IMR-90 (cell line): ENCODE measurements at regions not wholly inside any gene's neighbourhood (a gene's known extent, or its start where the extent isn't known, plus 50 kb on each side); places are given as distances from the start of the nearest gene placed in this dataset.

Experiments
- ATAC-seq: fragments of 200-7000 bp; cut with Tn5 transposase; 2 replicates; pipeline ENCODE4 v1.9.1; 2020; ENCODE audit warnings: low read depth, mild to moderate bottlenecking, moderate library complexity
- BruUV-seq: library from RNA; stranded (reverse); fragments of 400-500 nt; replicated peaks from 2 replicates; lab custom pipeline; 2021; lab: Mats Ljungman, UMichigan
- CTCF ChIA-PET: fragments of 300-600 bp; formaldehyde crosslinking; extraction: SDS; loops from one replicate; lab custom pipeline; 2021; ENCODE audit warnings: antibody characterized with exemption; lab: Yijun Ruan, JAX
- POLR2A ChIA-PET: fragments of 300-600 bp; sonication (Branson Sonifier 250); formaldehyde crosslinking; loops from one replicate; lab custom pipeline; 2022; ENCODE audit warnings: antibody characterized with exemption; ENCODE audit not compliant: unreplicated experiment; lab: Charles Lee
- DNase-seq: peaks from one replicate; pipeline ENCODE4 v3.0.0; 2013
- H2AFZ ChIP-seq: replicated peaks from 2 replicates; pipeline ENCODE3; 2013; ENCODE audit warnings: low read length, mild to moderate bottlenecking; ENCODE audit not compliant: poor library complexity
- H2AK5ac ChIP-seq: 2 replicates; pipeline ENCODE4 v1.6.1; 2013; ENCODE audit warnings: low read depth, low read length, inconsistent platforms
- H2AK9ac ChIP-seq: replicated peaks from 2 replicates; pipeline ENCODE3; 2013; ENCODE audit warnings: mild to moderate bottlenecking, low read depth, low read length, moderate library complexity; ENCODE audit not compliant: poor library complexity
- H2BK120ac ChIP-seq: 2 replicates; pipeline ENCODE4 v1.6.1; 2013; ENCODE audit warnings: low read depth, low read length, inconsistent platforms
- H2BK15ac ChIP-seq: 3 replicates; pipeline ENCODE4 v1.6.1; 2013; ENCODE audit warnings: low read depth, low read length, inconsistent platforms
- H2BK20ac ChIP-seq: 2 replicates; pipeline ENCODE4 v1.6.1; 2013; ENCODE audit warnings: low read depth, mild to moderate bottlenecking, inconsistent platforms, low read length, moderate library complexity
- H2BK5ac ChIP-seq: 2 replicates; pipeline ENCODE4 v1.6.1; 2013; ENCODE audit warnings: mild to moderate bottlenecking, low read depth, low read length, inconsistent platforms; ENCODE audit not compliant: poor library complexity, severe bottlenecking
- H3K14ac ChIP-seq: replicated peaks from 2 replicates; pipeline ENCODE4 v1.6.1; 2013; ENCODE audit warnings: low read depth, low read length, inconsistent platforms
- H3K18ac ChIP-seq: 2 replicates; pipeline ENCODE4 v1.6.1; 2013; ENCODE audit warnings: low read depth, low read length, control low read depth
- H3K23ac ChIP-seq: 2 replicates; pipeline ENCODE4 v1.6.1; 2013; ENCODE audit warnings: low read depth, low read length, inconsistent platforms
- H3K27ac ChIP-seq: 2 replicates; pipeline ENCODE4 v1.5.1; 2013; ENCODE audit warnings: mild to moderate bottlenecking, control low read depth, low read length; ENCODE audit not compliant: insufficient read depth
- H3K27me3 ChIP-seq: 2 replicates; pipeline ENCODE4 v1.6.1; 2013; ENCODE audit warnings: low read length; ENCODE audit not compliant: control insufficient read depth, insufficient read depth
- H3K36me3 ChIP-seq: 2 replicates; pipeline ENCODE4 v1.6.1; 2013; ENCODE audit warnings: low read length, mixed read lengths; ENCODE audit not compliant: control insufficient read depth, insufficient read depth
- H3K4ac ChIP-seq: 2 replicates; pipeline ENCODE4 v1.6.1; 2013; ENCODE audit warnings: low read depth, low read length, inconsistent platforms
- H3K4me1 ChIP-seq: 2 replicates; pipeline ENCODE4 v1.6.1; 2013; ENCODE audit warnings: low read length, mixed read lengths; ENCODE audit not compliant: control insufficient read depth, insufficient read depth
- H3K4me2 ChIP-seq: 2 replicates; pipeline ENCODE4 v1.6.1; 2013; ENCODE audit warnings: low read depth, mild to moderate bottlenecking, control low read depth, low read length, moderate library complexity
- H3K4me3 ChIP-seq: 2 replicates; pipeline ENCODE4 v1.5.1; 2013; ENCODE audit warnings: low read depth, mild to moderate bottlenecking, control low read depth, low read length, moderate library complexity; ENCODE audit not compliant: insufficient read depth
- H3K56ac ChIP-seq: 2 replicates; pipeline ENCODE4 v1.6.1; 2013; ENCODE audit warnings: low read length, inconsistent platforms; ENCODE audit not compliant: insufficient read depth; ENCODE audit errors: extremely low read depth
- H3K79me1 ChIP-seq, 2 experiments: 2 replicates each; pipeline ENCODE4 v1.6.1; 2013; ENCODE audit warnings: low read length in 2 of 2, inconsistent platforms in 1 of 2, low read depth in 1 of 2
- H3K9ac ChIP-seq: 2 replicates; pipeline ENCODE4 v1.6.1; 2013; ENCODE audit warnings: low read depth, low read length, control low read depth
- H3K9me1 ChIP-seq: 2 replicates; pipeline ENCODE4 v1.6.1; 2013; ENCODE audit warnings: low read length, inconsistent platforms; ENCODE audit not compliant: insufficient read depth
- H3K9me3 ChIP-seq: 2 replicates; pipeline ENCODE4 v1.6.1; 2013; ENCODE audit warnings: low read length; ENCODE audit not compliant: control insufficient read depth, insufficient read depth
- H4K20me1 ChIP-seq: 2 replicates; pipeline ENCODE4 v1.6.1; 2013; ENCODE audit warnings: low read length, inconsistent platforms; ENCODE audit not compliant: insufficient read depth
- H4K5ac ChIP-seq: 2 replicates; pipeline ENCODE4 v1.6.1; 2013; ENCODE audit warnings: mild to moderate bottlenecking, low read depth, low read length, control low read depth
- H4K8ac ChIP-seq, 2 experiments: 2 replicates each; pipeline ENCODE4 v1.6.1; 2013; ENCODE audit warnings: low read depth in 2 of 2, low read length in 2 of 2, control low read depth in 1 of 2, inconsistent platforms in 1 of 2
- H4K91ac ChIP-seq: 2 replicates; pipeline ENCODE4 v1.6.1; 2013; ENCODE audit warnings: low read depth, low read length, inconsistent platforms; ENCODE audit not compliant: insufficient read depth
- CHD1 ChIP-seq: IDR thresholded peaks from 2 replicates; pipeline ENCODE4 v1.6.1; 2012; ENCODE audit warnings: low read depth, low read length, improper control_type of control experiment
- FOS ChIP-seq: fragments of 150-350 bp; IDR thresholded peaks from 2 replicates; pipeline ENCODE4 v1.6.1; 2016; ENCODE audit warnings: low read depth, low read length
- MAFK ChIP-seq: IDR thresholded peaks from 2 replicates; pipeline ENCODE4 v1.6.1; 2012; ENCODE audit warnings: low read depth, low read length, improper control_type of control experiment
- MXI1 ChIP-seq: IDR thresholded peaks from 2 replicates; pipeline ENCODE4 v1.6.1; 2012; ENCODE audit warnings: low read depth, mild to moderate bottlenecking, low read length, moderate library complexity, borderline replicate concordance
- NFE2L2 ChIP-seq: fragments of 150-350 bp; IDR thresholded peaks from 2 replicates; pipeline ENCODE4 v1.6.1; 2016; ENCODE audit warnings: low read depth, mild to moderate bottlenecking, low read length
- RAD21 ChIP-seq: IDR thresholded peaks from 2 replicates; pipeline ENCODE4 v1.6.1; 2012; ENCODE audit warnings: low read length, improper control_type of control experiment
- RCOR1 ChIP-seq: IDR thresholded peaks from 2 replicates; pipeline ENCODE4 v1.6.1; 2012; ENCODE audit warnings: mild to moderate bottlenecking, low read length, improper control_type of control experiment; ENCODE audit not compliant: insufficient replicate concordance
- RFX5 ChIP-seq: IDR thresholded peaks from 2 replicates; pipeline ENCODE4 v1.8.0; 2012; ENCODE audit warnings: low read depth, mild to moderate bottlenecking, low read length, moderate library complexity
- SMC3 ChIP-seq: fragments of 150-350 bp; IDR thresholded peaks from 2 replicates; pipeline ENCODE4 v1.6.1; 2016; ENCODE audit warnings: low read depth, mild to moderate bottlenecking, antibody characterized with exemption, low read length, moderate library complexity
- WGBS, 2 experiments: methylation state at CpG; one replicate each; pipeline versions ENCODE4 v1.1.5 to v1.1.7; 2013; ENCODE audit warnings: missing lambda C conversion rate in 2 of 2; ENCODE audit not compliant: insufficient read length in 1 of 2; ENCODE audit errors: extremely low coverage in 2 of 2; 5-methylcytosine and 5-hydroxymethylcytosine counted together
- dilution Hi-C: fragments of 300-500 bp; cut with HindIII; formaldehyde crosslinking; loops from one replicate; pipeline ENCODE4 v1.14.3; 2018; ENCODE audit warnings: low sequenced_read_pairs; ENCODE audit not compliant: unreplicated experiment
- in situ Hi-C: fragments of 300-500 bp; cut with MboI; formaldehyde crosslinking; loops from 3 replicates; pipeline ENCODE4 v1.14.3; 2019; ENCODE audit warnings: low sequenced_read_pairs, inconsistent platforms, mixed read lengths
- intact Hi-C: fragments of 100-400 bp; cut with micrococcal nuclease; formaldehyde crosslinking; loops from 2 replicates; pipeline ENCODE4 v1.10.0; 2022
- TF ChIP-seq, protein P1 (sequence below): conservative IDR thresholded peaks from 2 replicates; pipeline ENCODE4 v1.5.1; 2012; ENCODE audit warnings: mild to moderate bottlenecking, low read depth, low read length, improper control_type of control experiment
- TF ChIP-seq, protein P2 (sequence below): fragments of 150-350 bp; IDR thresholded peaks from 2 replicates; pipeline ENCODE4 v1.6.1; 2017; ENCODE audit warnings: mild to moderate bottlenecking, antibody characterized with exemption, low read length, low read depth

DNA sequence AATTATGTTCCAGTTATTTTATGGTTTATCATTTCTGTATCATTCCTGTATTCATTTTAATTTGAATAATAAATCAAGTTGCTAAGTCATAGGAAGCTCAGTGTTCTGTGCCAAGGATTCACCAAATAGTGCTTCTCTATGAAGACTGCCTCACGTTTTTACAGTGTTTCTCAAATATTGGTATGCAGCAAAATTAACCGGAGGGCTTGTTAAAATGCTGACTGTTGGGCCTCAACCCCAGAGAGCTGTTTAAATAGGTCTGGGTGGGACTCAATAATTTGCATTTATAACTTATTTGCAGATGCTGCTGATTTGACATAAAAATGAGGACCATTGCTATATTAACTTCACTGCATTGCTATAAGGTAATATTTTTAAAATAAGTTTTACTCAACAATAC is 166.7 kb downstream of the TINAG start:
- dilution Hi-C loops (no loop called here), in situ Hi-C loops (no loop called here), intact Hi-C loops (no loop called here)
- Histone ChIP-seq H3K18ac (no peak overlapping the region), H3K9me3 (no peaks in the 10 kb centered on the region), H3K9ac (no peak overlapping the region), H2AFZ (no peak overlapping the region), H3K27me3 (no peaks in the 10 kb centered on the region), H4K20me1 (no peaks in the 10 kb centered on the region), H2AK5ac (no peak overlapping the region), H2BK20ac (no peak overlapping the region), H3K36me3 (no peaks in the 10 kb centered on the region), H3K9me1 (no peaks in the 10 kb centered on the region; the same call in 1 of the 2 replicates), H2BK15ac (no peak overlapping the region), H3K23ac (no peak overlapping the region), H3K27ac (no peak overlapping the region), H2BK120ac (no peak overlapping the region), H4K5ac (no peak overlapping the region), H3K14ac (no peak overlapping the region), H3K79me1 (no peaks in the 10 kb centered on the region), H4K8ac (no peak overlapping the region), H2BK5ac (no peak overlapping the region), H4K91ac (no peak overlapping the region), H3K56ac (no peak overlapping the region), H3K4me2 (no peak overlapping the region), H3K4me1 (no peaks in the 10 kb centered on the region), H3K4ac (no peak overlapping the region), H3K4me3 (no peak overlapping the region), H2AK9ac (no peak overlapping the region)
- ChIA-PET POLR2A (no interaction called here), CTCF (no interaction called here)
- ATAC-seq = no peak
- DNase-seq = no peak
- TF ChIP-seq, protein P1, sequence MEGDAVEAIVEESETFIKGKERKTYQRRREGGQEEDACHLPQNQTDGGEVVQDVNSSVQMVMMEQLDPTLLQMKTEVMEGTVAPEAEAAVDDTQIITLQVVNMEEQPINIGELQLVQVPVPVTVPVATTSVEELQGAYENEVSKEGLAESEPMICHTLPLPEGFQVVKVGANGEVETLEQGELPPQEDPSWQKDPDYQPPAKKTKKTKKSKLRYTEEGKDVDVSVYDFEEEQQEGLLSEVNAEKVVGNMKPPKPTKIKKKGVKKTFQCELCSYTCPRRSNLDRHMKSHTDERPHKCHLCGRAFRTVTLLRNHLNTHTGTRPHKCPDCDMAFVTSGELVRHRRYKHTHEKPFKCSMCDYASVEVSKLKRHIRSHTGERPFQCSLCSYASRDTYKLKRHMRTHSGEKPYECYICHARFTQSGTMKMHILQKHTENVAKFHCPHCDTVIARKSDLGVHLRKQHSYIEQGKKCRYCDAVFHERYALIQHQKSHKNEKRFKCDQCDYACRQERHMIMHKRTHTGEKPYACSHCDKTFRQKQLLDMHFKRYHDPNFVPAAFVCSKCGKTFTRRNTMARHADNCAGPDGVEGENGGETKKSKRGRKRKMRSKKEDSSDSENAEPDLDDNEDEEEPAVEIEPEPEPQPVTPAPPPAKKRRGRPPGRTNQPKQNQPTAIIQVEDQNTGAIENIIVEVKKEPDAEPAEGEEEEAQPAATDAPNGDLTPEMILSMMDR = no peak
- TF ChIP-seq RAD21 = no peak
- TF ChIP-seq RCOR1 = no peak
- TF ChIP-seq, protein P2, sequence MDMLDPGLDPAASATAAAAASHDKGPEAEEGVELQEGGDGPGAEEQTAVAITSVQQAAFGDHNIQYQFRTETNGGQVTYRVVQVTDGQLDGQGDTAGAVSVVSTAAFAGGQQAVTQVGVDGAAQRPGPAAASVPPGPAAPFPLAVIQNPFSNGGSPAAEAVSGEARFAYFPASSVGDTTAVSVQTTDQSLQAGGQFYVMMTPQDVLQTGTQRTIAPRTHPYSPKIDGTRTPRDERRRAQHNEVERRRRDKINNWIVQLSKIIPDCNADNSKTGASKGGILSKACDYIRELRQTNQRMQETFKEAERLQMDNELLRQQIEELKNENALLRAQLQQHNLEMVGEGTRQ = no peak
- no peak for TF ChIP-seq MXI1
- TF ChIP-seq NFE2L2 = no peak
- TF ChIP-seq CHD1 = no peak
- no peak for TF ChIP-seq RFX5
- no peak for TF ChIP-seq FOS
- TF ChIP-seq MAFK = no peak
- no peak for TF ChIP-seq SMC3
- BruUV-seq = no TSS peak
- WGBS, 2 experiments = no CpG with 5 or more reads among the region's 2 CpGs
